Esophagus muscularis mucosa (tissue), 3 donors: ENCODE measurements at regions not wholly inside any gene's neighbourhood (a gene's known extent, or its start where the extent isn't known, plus 50 kb on each side); places are given as distances from the start of the nearest gene placed in this dataset.

Experiments
- EP300 ChIP-seq: sonication (generic); formaldehyde crosslinking; IDR thresholded peaks from one replicate; pipeline ENCODE4 v1.6.1; 2017; ENCODE audit warnings: antibody characterized with exemption
- TF ChIP-seq, protein P1 (sequence below), 3 experiments: fragments of 200-600 bp in 2 of 3; fragments of 450-650 bp in 1 of 3; sonication (generic) in 2 of 3; IDR thresholded peaks; one replicate each; pipeline ENCODE4 v1.5.1; 2017 to 2019; ENCODE audit warnings: antibody characterized with exemption in 3 of 3, mild to moderate bottlenecking in 2 of 3, moderate library complexity in 1 of 3

DNA sequence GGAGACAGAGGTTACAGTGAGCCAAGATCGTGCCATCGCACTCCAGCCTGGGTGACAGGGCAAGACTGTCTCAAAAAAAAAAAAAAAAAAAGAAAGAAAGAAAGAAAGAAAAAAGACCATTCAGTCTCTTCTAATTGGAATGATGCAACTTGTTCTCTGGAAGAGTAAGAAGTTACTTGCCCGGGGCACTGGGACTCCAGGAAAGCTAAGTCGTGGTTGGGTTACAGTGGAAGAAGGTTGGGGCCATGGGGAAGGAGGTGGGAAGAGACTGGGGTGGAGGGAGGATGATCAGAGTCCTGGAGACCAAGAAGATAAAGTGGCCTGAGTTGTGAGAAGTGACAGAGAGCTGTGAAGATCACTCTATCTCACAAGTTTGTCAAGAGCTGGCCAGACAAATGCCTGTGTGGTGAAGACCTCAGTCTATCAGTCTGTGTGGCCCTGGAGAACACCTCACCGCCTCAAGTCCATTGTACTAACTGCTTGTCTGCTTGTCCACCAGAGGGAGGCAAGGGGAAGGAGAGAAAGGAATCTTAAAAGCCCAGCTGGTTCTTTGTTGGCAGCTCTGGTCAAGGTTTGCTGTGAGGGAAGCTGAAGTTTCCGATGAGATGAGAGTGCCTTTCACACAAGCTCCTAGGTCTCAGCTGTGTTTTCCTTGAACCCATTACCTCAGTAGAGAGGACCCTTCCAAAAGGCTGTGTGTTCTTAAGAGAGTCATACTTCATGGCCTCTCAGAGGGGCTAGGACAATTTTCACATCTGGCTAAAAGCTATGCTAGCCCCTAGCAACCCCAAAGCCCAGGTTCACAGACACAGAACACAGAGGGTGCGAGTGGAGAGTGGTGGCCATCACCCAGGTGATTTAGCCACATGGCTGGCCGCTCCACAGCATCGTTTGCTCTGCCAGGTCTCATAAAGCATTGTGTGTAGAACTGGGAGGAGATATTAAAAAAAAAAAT is 72.0 kb upstream of the TMEM178A start:
- TF ChIP-seq, protein P1, sequence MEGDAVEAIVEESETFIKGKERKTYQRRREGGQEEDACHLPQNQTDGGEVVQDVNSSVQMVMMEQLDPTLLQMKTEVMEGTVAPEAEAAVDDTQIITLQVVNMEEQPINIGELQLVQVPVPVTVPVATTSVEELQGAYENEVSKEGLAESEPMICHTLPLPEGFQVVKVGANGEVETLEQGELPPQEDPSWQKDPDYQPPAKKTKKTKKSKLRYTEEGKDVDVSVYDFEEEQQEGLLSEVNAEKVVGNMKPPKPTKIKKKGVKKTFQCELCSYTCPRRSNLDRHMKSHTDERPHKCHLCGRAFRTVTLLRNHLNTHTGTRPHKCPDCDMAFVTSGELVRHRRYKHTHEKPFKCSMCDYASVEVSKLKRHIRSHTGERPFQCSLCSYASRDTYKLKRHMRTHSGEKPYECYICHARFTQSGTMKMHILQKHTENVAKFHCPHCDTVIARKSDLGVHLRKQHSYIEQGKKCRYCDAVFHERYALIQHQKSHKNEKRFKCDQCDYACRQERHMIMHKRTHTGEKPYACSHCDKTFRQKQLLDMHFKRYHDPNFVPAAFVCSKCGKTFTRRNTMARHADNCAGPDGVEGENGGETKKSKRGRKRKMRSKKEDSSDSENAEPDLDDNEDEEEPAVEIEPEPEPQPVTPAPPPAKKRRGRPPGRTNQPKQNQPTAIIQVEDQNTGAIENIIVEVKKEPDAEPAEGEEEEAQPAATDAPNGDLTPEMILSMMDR (IDR thresholded peaks at IDR 0.05), result peak; percentile 62 to 68 (median 67)
- no peak for TF ChIP-seq EP300
